Psoas muscle (tissue), 7 donors: ENCODE measurements at regions not wholly inside any gene's neighbourhood (a gene's known extent, or its start where the extent isn't known, plus 50 kb on each side); places are given as distances from the start of the nearest gene placed in this dataset.

Experiments
- ATAC-seq, 4 donors: fragments of 200-7000 bp; cut with Tn5 transposase; one replicate each; pipeline ENCODE4 v1.9.1; 2020; ENCODE audit warnings: moderate library complexity in 3 of 4, mild to moderate bottlenecking in 2 of 4
- DNase-seq, 2 donors: peaks; one replicate each; pipeline ENCODE4 v3.0.0-alpha.2; 2020
- H3K27ac ChIP-seq: fragments of 200-600 bp; one replicate; pipeline ENCODE4 v1.8.0; 2022
- H3K27me3 ChIP-seq, 3 donors: fragments of 200-600 bp in 1 of 3; one replicate each; pipeline versions ENCODE4 v1.6.1 to v1.8.0; 2013 to 2022; ENCODE audit warnings: low read length in 2 of 3, mild to moderate bottlenecking in 2 of 3, moderate library complexity in 1 of 3; ENCODE audit not compliant: insufficient read depth in 3 of 3
- H3K36me3 ChIP-seq, 2 donors: fragments of 200-600 bp in 1 of 2; one replicate each; pipeline versions ENCODE4 v1.6.1 to v1.8.0; 2013 to 2022; ENCODE audit warnings: low read depth in 1 of 2, mild to moderate bottlenecking in 1 of 2, moderate library complexity in 1 of 2; ENCODE audit not compliant: insufficient read depth in 1 of 2
- H3K4me1 ChIP-seq: fragments of 200-600 bp; one replicate; pipeline ENCODE4 v1.8.0; 2022
- H3K4me3 ChIP-seq: fragments of 200-600 bp; one replicate; pipeline ENCODE4 v1.8.0; 2022; ENCODE audit warnings: mild to moderate bottlenecking
- H3K9me3 ChIP-seq: fragments of 200-600 bp; one replicate; pipeline ENCODE4 v1.8.0; 2022
- WGBS, 3 donors: extraction: QIAGEN DNeasy Blood & Tissue Kit; methylation state at CpG; one replicate each; pipeline versions ENCODE4 v1.1.6 to v1.1.7; 2013; 5-methylcytosine and 5-hydroxymethylcytosine counted together
- intact Hi-C, 2 donors: fragments of 100-400 bp; cut with DNase I; formaldehyde crosslinking; loops; one replicate each; pipeline versions ENCODE4 v1.11.0 to v1.14.2; 2022
- TF ChIP-seq, protein P1 (sequence below): fragments of 200-600 bp; IDR thresholded peaks from one replicate; pipeline ENCODE4 v1.8.0; 2022; ENCODE audit warnings: antibody characterized with exemption
- donor health status: healthy with polysubstance abuse.
- donor health status: DM: no; HTN: no; CAD: no; lungs with moderate emphysema.
- donor health status: Bipolar disorder and iron deficiency.
- donor health status: healthy.
- donor health status: DM: yes; HTN: yes; CAD: no.
- donor health status: DM: no; HTN: no; CAD: no.
- donor health status: DM: yes; HTN: yes; CAD: no.

DNA sequence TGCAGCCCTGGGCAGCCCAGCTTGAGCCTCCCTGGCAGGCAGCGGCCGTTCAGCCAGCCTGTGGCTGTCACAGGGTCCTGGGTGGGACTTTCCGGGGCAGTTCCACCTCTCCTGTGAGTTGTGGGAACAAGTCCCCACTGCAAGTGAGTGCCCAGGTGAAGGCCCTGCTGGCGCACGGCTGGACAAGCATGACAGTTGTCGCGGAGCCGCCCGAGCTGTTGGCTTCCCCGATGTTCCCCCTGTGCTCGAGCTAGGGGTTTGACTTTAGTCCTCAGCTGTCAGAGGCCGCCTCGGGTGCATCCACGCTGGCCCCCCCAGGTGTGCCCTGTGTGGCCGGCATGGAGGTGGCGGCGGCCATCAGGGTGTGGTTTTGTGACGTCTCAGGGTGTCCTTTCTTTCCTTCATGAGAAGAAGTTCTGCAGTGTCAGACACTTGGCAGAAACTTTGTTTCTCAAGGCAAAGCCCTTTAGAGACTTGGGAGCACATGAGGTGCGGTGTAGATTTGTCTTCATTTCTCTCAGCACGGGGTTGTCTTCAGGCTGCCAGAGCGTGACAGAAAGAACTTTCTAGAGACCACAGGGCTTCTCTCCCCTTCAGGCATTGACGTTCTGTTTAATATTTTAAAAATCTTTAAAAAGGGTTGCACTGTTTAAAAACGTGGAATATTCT lies 69.4 kb upstream of the HGFAC start:
- WGBS, 3 donors = 87 to 93% (median 92%) methylated on average over 23 of the region's 23 CpGs
- Histone ChIP-seq H3K27me3 (no peaks in the 10 kb centered on the region), H3K4me1 (peaks cover 17% of the 10 kb centered on the region), H3K4me3 (no peak overlapping the region), H3K9me3 (no peaks in the 10 kb centered on the region), H3K36me3 (no peaks in the 10 kb centered on the region), H3K27ac (no peak overlapping the region)
- TF ChIP-seq, protein P1, sequence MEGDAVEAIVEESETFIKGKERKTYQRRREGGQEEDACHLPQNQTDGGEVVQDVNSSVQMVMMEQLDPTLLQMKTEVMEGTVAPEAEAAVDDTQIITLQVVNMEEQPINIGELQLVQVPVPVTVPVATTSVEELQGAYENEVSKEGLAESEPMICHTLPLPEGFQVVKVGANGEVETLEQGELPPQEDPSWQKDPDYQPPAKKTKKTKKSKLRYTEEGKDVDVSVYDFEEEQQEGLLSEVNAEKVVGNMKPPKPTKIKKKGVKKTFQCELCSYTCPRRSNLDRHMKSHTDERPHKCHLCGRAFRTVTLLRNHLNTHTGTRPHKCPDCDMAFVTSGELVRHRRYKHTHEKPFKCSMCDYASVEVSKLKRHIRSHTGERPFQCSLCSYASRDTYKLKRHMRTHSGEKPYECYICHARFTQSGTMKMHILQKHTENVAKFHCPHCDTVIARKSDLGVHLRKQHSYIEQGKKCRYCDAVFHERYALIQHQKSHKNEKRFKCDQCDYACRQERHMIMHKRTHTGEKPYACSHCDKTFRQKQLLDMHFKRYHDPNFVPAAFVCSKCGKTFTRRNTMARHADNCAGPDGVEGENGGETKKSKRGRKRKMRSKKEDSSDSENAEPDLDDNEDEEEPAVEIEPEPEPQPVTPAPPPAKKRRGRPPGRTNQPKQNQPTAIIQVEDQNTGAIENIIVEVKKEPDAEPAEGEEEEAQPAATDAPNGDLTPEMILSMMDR = no peak
- intact Hi-C loops = no loop called here
- ATAC-seq (no peak), DNase-seq (no peak)

DNA sequence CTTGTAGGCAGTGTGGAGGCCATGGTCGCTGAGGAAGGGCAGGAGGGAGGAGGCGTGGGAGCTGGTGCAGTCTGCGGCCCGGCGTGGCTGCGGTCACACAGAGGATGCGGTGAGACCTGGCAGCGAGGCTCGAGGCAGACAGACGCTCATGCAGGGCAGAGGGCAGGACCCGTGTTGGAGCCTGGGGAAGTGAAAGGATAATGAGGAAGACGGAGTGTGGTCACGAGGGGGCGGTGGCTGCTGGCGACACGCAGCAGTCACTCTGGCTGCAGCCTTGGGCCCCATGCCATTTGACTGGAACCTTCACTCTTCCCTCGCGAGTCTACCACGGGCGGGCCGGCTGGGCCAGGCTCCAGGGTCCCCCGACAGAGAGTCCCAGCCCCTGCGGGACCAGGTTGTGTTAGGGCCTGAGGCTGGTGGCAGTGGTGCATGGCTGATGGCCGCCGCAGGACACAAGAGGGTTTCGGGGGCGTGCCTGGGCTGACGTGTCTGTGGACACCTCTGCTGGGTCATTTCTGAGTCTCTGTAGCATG lies 68.8 kb upstream of the HGFAC start:
- peaks cover 17% of the 10 kb centered on the region for H3K4me1 ChIP-seq
- 88 to 92% (median 91%) methylated on average over 27 to 28 of the region's 28 CpGs for WGBS, 3 donors
- ATAC-seq (no peak), DNase-seq (peak; percentile 69 to 76)
- H3K4me3 ChIP-seq = no peak overlapping the region
- TF ChIP-seq, protein P1 = no peak
- H3K36me3 ChIP-seq = no peaks in the 10 kb centered on the region
- H3K9me3 ChIP-seq = no peaks in the 10 kb centered on the region
- intact Hi-C loops = no loop called here
- H3K27ac ChIP-seq = no peak overlapping the region
- no peaks in the 10 kb centered on the region for H3K27me3 ChIP-seq

DNA sequence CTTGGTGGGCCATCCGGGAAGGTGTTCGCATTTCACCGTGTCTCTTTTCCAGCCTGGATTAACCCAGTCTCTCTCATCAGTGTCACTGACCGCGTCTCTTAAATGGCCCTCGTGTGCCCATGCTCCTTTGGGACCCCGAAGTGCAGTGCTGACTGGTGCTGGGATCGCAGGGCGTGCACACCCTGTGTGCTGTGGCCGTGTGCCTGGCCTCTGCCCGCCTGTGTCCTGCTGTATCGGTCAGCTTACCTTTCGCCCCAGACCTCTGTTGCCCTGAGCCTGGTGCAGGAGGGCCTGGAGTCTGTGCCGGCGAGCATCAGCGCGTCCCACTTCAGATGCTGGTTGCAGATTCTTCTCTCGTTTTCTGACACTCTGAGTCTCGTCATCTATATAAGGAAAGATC lies 68.3 kb upstream of the HGFAC start:
- H3K4me1 ChIP-seq = peaks cover 17% of the 10 kb centered on the region
- TF ChIP-seq, protein P1 = no peak
- intact Hi-C loops = no loop called here
- DNase-seq (no peak), ATAC-seq (no peak)
- 95 to 97% (median 96%) methylated on average over 19 of the region's 19 CpGs for WGBS, 3 donors
- H3K27me3 ChIP-seq = no peaks in the 10 kb centered on the region
- no peaks in the 10 kb centered on the region for H3K36me3 ChIP-seq
- no peak overlapping the region for H3K4me3 ChIP-seq
- H3K27ac ChIP-seq = no peak overlapping the region
- no peaks in the 10 kb centered on the region for H3K9me3 ChIP-seq

DNA sequence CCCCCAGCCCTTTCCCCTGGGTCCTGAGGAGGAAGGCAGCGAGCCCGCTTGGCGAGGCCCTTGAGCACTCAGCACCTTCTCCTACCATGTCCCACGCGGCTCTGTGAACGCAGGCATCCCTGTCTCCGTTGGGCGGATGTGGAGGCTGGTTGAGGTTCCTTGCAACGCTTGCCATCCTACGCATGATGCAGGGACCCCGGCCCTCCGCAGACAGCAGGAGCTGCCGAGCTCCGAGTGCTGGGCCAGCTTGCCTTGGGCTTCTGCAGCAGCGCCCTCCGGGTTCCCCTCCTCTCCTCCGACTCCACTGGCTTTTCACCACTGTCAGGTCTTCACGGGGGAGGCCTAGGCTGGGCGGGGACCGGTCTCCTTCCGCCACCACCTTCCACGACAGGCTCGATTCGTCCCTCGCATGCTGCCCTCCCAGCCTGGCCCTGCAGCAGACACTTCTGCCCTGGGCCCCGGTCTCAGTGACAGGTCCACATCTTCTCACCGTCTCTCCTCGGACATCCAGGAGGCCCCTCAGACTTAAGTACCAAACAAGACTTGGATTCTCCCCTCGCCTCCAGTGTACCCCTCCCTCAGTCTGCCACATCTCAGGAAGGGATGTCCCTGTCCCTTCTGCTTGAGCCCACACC lies 67.6 kb upstream of the HGFAC start:
- H3K9me3 ChIP-seq = no peaks in the 10 kb centered on the region
- intact Hi-C loops = no loop called here
- no peaks in the 10 kb centered on the region for H3K27me3 ChIP-seq
- ATAC-seq (no peak), DNase-seq (no peak)
- WGBS, 3 donors = 97 to 98% (median 98%) methylated on average over 29 of the region's 29 CpGs
- H3K27ac ChIP-seq = no peak overlapping the region
- H3K4me3 ChIP-seq = no peak overlapping the region
- H3K36me3 ChIP-seq = no peaks in the 10 kb centered on the region
- peaks cover 13% of the 10 kb centered on the region for H3K4me1 ChIP-seq
- TF ChIP-seq, protein P1 = no peak
